Neuronal stem cell (in vitro differentiated cells): ENCODE measurements at regions not wholly inside any gene's neighbourhood (a gene's known extent, or its start where the extent isn't known, plus 50 kb on each side); places are given as distances from the start of the nearest gene placed in this dataset.

Experiments
- DNase-seq: peaks from one replicate; pipeline ENCODE4 v3.0.0-alpha.2; 2013; ENCODE audit warnings: low spot score
- H2AFZ ChIP-seq: one replicate; pipeline ENCODE4 v1.6.1; 2013; ENCODE audit warnings: mild to moderate bottlenecking, low read length, inconsistent platforms
- H2AK5ac ChIP-seq: 2 replicates; pipeline ENCODE4 v1.6.1; 2013; ENCODE audit warnings: low read depth, mild to moderate bottlenecking, inconsistent platforms, low read length, moderate library complexity, mixed read lengths
- H2BK120ac ChIP-seq: 2 replicates; pipeline ENCODE4 v1.6.1; 2013; ENCODE audit warnings: low read depth, mild to moderate bottlenecking, inconsistent platforms, low read length, moderate library complexity, mixed read lengths
- H2BK12ac ChIP-seq: one replicate; pipeline ENCODE4 v1.6.1; 2013; ENCODE audit warnings: low read length, inconsistent platforms
- H2BK15ac ChIP-seq: 2 replicates; pipeline ENCODE4 v1.6.1; 2013; ENCODE audit warnings: mild to moderate bottlenecking, low read length, inconsistent platforms, mixed read lengths
- H2BK5ac ChIP-seq: one replicate; pipeline ENCODE4 v1.6.1; 2013; ENCODE audit warnings: inconsistent platforms, mild to moderate bottlenecking, low read length, moderate library complexity
- H3K14ac ChIP-seq: one replicate; pipeline ENCODE4 v1.6.1; 2013; ENCODE audit warnings: low read length, inconsistent platforms
- H3K18ac ChIP-seq: 2 replicates; pipeline ENCODE4 v1.6.1; 2013; ENCODE audit warnings: low read length, inconsistent platforms
- H3K23ac ChIP-seq: 2 replicates; pipeline ENCODE4 v1.6.1; 2013; ENCODE audit warnings: low read depth, mild to moderate bottlenecking, mixed read lengths, low read length, inconsistent platforms; ENCODE audit not compliant: poor library complexity
- H3K27ac ChIP-seq: replicated peaks from 3 replicates; pipeline ENCODE4 v1.5.1; 2013; ENCODE audit warnings: low read length, inconsistent platforms
- H3K27me3 ChIP-seq, 3 experiments: 2 replicates each; pipeline ENCODE4 v1.6.1; 2013; ENCODE audit warnings: low read length in 3 of 3, mild to moderate bottlenecking in 2 of 3, inconsistent platforms in 1 of 3, low read depth in 1 of 3, mixed read lengths in 1 of 3, moderate library complexity in 1 of 3; ENCODE audit not compliant: control insufficient read depth in 3 of 3, insufficient read depth in 3 of 3
- H3K36me3 ChIP-seq, 2 donors: replicated peaks in 1 of 2; 2 replicates each; pipeline ENCODE4 v1.6.1; 2013; ENCODE audit warnings: low read length in 2 of 2; ENCODE audit not compliant: control insufficient read depth in 2 of 2, insufficient read depth in 2 of 2
- H3K4ac ChIP-seq: 2 replicates; pipeline ENCODE4 v1.6.1; 2013; ENCODE audit warnings: inconsistent platforms, mild to moderate bottlenecking, low read length, moderate library complexity
- H3K4me1 ChIP-seq, 2 donors: 1 replicate in 1 of 2; 2 replicates in 1 of 2; pipeline ENCODE4 v1.6.1; 2013; ENCODE audit warnings: low read length in 2 of 2, low read depth in 1 of 2; ENCODE audit not compliant: control insufficient read depth in 2 of 2, insufficient read depth in 1 of 2
- H3K4me2 ChIP-seq: one replicate; pipeline ENCODE4 v1.6.1; 2013; ENCODE audit warnings: mild to moderate bottlenecking, low read length, inconsistent platforms; ENCODE audit not compliant: insufficient read depth, poor library complexity, severe bottlenecking
- H3K4me3 ChIP-seq, 2 donors: 2 replicates each; pipeline ENCODE4 v1.5.1; 2013; ENCODE audit warnings: low read length in 2 of 2, mild to moderate bottlenecking in 2 of 2, inconsistent platforms in 1 of 2, moderate library complexity in 1 of 2
- H3K79me1 ChIP-seq: one replicate; pipeline ENCODE4 v1.6.1; 2013; ENCODE audit warnings: low read depth, mild to moderate bottlenecking, inconsistent platforms, low read length, moderate library complexity
- H3K9ac ChIP-seq: one replicate; pipeline ENCODE4 v1.6.1; 2013; ENCODE audit warnings: mild to moderate bottlenecking, low read depth, low read length, inconsistent platforms; ENCODE audit not compliant: poor library complexity
- H3K9me3 ChIP-seq, 2 donors: replicated peaks in 1 of 2; 2 replicates each; pipeline versions ENCODE3 to v1.6.1; 2013; ENCODE audit warnings: low read length in 2 of 2, mild to moderate bottlenecking in 2 of 2, inconsistent platforms in 1 of 2, low read depth in 1 of 2, mixed read lengths in 1 of 2, moderate library complexity in 1 of 2; ENCODE audit not compliant: control insufficient read depth in 2 of 2, insufficient read depth in 1 of 2
- H4K8ac ChIP-seq: one replicate; pipeline ENCODE4 v1.6.1; 2013; ENCODE audit warnings: low read depth, mild to moderate bottlenecking, inconsistent platforms, low read length, moderate library complexity
- H4K91ac ChIP-seq: one replicate; pipeline ENCODE4 v1.6.1; 2013; ENCODE audit warnings: low read length, low read depth, mild to moderate bottlenecking, inconsistent platforms; ENCODE audit not compliant: poor library complexity
- WGBS, 2 donors: extraction: QIAGEN DNeasy Blood & Tissue Kit; methylation state at CpG; one replicate each; pipeline ENCODE4 v1.1.7; 2013; ENCODE audit warnings: missing lambda C conversion rate in 2 of 2, mixed read lengths in 1 of 2; ENCODE audit not compliant: insufficient read length in 2 of 2, insufficient replicate concordance in 1 of 2; ENCODE audit errors: extremely low coverage in 2 of 2; 5-methylcytosine and 5-hydroxymethylcytosine counted together

DNA sequence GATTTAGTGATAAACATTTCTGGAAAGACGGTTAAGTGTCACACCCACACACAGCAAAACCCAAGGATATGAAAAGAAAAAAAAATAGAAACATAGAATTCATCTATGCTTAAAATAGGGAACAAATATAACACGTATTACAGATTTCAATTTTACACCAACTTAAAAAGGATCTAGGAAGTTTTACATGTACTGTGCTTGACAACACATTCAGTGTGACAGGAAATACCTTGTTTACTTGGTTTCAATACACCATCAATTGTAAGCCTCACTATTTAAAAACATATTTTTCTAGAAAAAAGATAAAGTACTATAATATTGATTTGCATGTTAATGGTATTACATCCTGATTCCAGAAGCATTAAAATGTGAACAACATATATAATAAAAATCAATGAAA, 77.0 kb upstream of the SPRY1 start:
- H2BK120ac ChIP-seq, result no peak overlapping the region
- H3K4me1 ChIP-seq, result no peaks in the 10 kb centered on the region
- H3K9ac ChIP-seq, result no peak overlapping the region
- H3K4me2 ChIP-seq, result no peak overlapping the region
- no peak overlapping the region for H3K14ac ChIP-seq
- no peak overlapping the region for H3K4me3 ChIP-seq
- H2AFZ ChIP-seq, result no peak overlapping the region
- H3K79me1 ChIP-seq, result no peaks in the 10 kb centered on the region
- peaks cover 0 to 28% of the 10 kb centered on the region in 2 donors for H3K9me3 ChIP-seq
- H3K27ac ChIP-seq, result no peak overlapping the region
- H2BK5ac ChIP-seq, result no peak overlapping the region
- H4K8ac ChIP-seq, result no peak overlapping the region
- H4K91ac ChIP-seq, result no peak overlapping the region
- H2BK12ac ChIP-seq, result no peak overlapping the region
- H3K4ac ChIP-seq, result no peak overlapping the region
- no peaks in the 10 kb centered on the region for H3K27me3 ChIP-seq
- no CpG with 5 or more reads among the region's 2 CpGs for whole genome bisulfite sequencing, 2 donors
- no peak overlapping the region for H2BK15ac ChIP-seq
- H2AK5ac ChIP-seq, result no peak overlapping the region
- H3K18ac ChIP-seq, result no peak overlapping the region
- H3K36me3 ChIP-seq, result peaks cover 0 to 14% of the 10 kb centered on the region in 2 donors
- H3K23ac ChIP-seq, result no peak overlapping the region
- no peak for DNase-seq

DNA sequence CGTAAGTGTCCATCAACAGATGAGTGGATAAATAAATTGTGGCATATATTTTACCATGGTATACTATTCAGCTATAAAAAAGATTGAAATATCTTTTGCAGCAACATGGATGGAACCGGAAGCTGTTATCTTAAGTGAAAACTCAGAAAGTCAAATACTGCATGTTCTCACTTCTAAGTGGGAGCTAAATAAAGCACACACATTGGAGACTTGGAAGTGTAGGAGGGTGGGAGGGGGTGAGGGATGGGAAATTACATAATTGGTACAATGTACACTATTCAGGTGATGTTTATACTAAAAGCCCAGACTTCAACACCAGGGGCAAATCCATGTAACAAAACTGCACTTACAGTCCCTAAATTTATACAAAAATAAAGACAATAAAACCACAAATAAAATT, 72.6 kb upstream of the SPRY1 start:
- no peak overlapping the region for H3K18ac ChIP-seq
- H3K36me3 ChIP-seq, result no peaks in the 10 kb centered on the region
- H3K27ac ChIP-seq, result no peak overlapping the region
- H3K9ac ChIP-seq, result no peak overlapping the region
- no peak overlapping the region for H2BK12ac ChIP-seq
- no peak for DNase-seq
- no peak overlapping the region for H2AFZ ChIP-seq
- H4K8ac ChIP-seq, result no peak overlapping the region
- H3K14ac ChIP-seq, result no peak overlapping the region
- WGBS, 2 donors, result no CpG with 5 or more reads among the region's 2 CpGs
- no peak overlapping the region for H3K4me3 ChIP-seq
- peaks cover 7 to 10% of the 10 kb centered on the region in 2 donors for H3K4me1 ChIP-seq
- H4K91ac ChIP-seq, result no peak overlapping the region
- no peak overlapping the region for H2BK120ac ChIP-seq
- H3K23ac ChIP-seq, result no peak overlapping the region
- H3K79me1 ChIP-seq, result no peaks in the 10 kb centered on the region
- no peak overlapping the region for H2AK5ac ChIP-seq
- peaks cover 3 to 35% of the 10 kb centered on the region in 2 donors for H3K9me3 ChIP-seq
- no peak overlapping the region for H3K4me2 ChIP-seq
- no peak overlapping the region for H2BK15ac ChIP-seq
- no peak overlapping the region for H2BK5ac ChIP-seq
- no peak overlapping the region for H3K4ac ChIP-seq
- H3K27me3 ChIP-seq, result no peaks in the 10 kb centered on the region

DNA sequence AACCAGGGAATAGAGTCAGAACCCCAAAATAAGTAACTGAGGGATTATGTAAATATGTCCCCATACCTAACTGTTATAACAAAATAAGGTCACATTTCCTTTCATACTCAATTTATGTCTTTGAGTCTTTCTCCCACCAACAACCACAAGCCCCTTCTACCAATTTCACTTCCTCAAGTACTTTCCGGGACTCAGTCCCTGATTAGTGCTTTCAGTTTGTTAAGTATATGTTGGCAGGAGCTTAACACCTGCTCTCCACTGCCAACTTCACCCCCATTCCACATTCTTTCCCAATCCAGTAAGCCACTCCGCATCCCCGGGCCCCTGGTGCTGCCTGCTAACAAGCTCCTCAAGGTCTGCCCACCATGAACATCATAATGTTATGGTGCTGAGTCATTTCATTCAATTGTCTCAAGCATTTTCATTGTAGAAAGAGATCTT, 71.3 kb upstream of the SPRY1 start:
- Histone ChIP-seq H3K27me3 (no peaks in the 10 kb centered on the region), H4K8ac (no peak overlapping the region), H2BK5ac (no peak overlapping the region), H2AK5ac (no peak overlapping the region), H3K9me3 (peaks cover 3 to 43% of the 10 kb centered on the region in 2 donors), H3K9ac (no peak overlapping the region), H3K27ac (no peak overlapping the region), H3K14ac (no peak overlapping the region), H2BK120ac (no peak overlapping the region), H3K4me1 (peaks cover 7 to 10% of the 10 kb centered on the region in 2 donors), H4K91ac (no peak overlapping the region), H3K4ac (no peak overlapping the region), H3K79me1 (no peaks in the 10 kb centered on the region), H2AFZ (no peak overlapping the region), H2BK12ac (no peak overlapping the region), H3K4me3 (no peak overlapping the region), H3K18ac (no peak overlapping the region), H3K23ac (no peak overlapping the region), H3K36me3 (no peaks in the 10 kb centered on the region), H3K4me2 (no peak overlapping the region), H2BK15ac (no peak overlapping the region)
- no peak for DNase-seq
- no CpG with 5 or more reads among the region's 3 CpGs for WGBS, 2 donors

DNA sequence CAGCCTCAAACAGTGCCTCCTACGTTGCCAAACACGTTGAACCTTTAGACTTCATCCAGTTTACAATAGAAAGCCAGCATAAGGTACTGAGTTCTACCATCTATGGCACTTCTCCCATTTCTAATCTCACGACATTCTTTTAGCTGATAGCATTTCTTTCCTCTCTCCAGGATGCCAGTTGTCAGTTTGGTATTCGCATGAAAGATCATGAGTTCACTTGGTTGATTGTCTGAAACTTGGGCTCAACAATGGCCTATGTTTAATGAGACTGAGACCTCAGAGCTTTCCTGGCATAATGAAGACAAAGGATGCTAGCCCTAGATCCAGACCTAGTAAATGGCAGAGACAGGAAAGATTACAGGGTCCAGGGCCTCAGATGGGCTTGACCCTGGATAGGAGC, 69.2 kb upstream of the SPRY1 start:
- Histone ChIP-seq H3K4ac (no peak overlapping the region), H3K9me3 (peaks cover 3 to 30% of the 10 kb centered on the region in 2 donors), H2AFZ (peak overlapping the region; percentile 58), H4K8ac (no peak overlapping the region), H3K4me2 (no peak overlapping the region), H3K27ac (no peak overlapping the region), H3K18ac (no peak overlapping the region), H2BK5ac (no peak overlapping the region), H3K4me3 (no peak overlapping the region), H4K91ac (no peak overlapping the region), H3K36me3 (no peaks in the 10 kb centered on the region), H3K14ac (no peak overlapping the region), H2BK15ac (no peak overlapping the region), H3K23ac (no peak overlapping the region), H2BK12ac (no peak overlapping the region), H3K4me1 (peaks cover 7 to 10% of the 10 kb centered on the region in 2 donors), H2AK5ac (no peak overlapping the region), H3K27me3 (no peaks in the 10 kb centered on the region), H3K9ac (no peak overlapping the region), H2BK120ac (no peak overlapping the region), H3K79me1 (no peaks in the 10 kb centered on the region)
- no peak for DNase-seq
- no CpG with 5 or more reads among the region's 4 CpGs for WGBS, 2 donors
